ENCODE measurements at regions not wholly inside any gene's neighbourhood (a gene's known extent, or its start where the extent isn't known, plus 50 kb on each side); places are given as distances from the start of the nearest gene placed in this dataset.
A peak's percentile ranks its signal among the peaks of the same experiment; 100 is the strongest.

DNA sequence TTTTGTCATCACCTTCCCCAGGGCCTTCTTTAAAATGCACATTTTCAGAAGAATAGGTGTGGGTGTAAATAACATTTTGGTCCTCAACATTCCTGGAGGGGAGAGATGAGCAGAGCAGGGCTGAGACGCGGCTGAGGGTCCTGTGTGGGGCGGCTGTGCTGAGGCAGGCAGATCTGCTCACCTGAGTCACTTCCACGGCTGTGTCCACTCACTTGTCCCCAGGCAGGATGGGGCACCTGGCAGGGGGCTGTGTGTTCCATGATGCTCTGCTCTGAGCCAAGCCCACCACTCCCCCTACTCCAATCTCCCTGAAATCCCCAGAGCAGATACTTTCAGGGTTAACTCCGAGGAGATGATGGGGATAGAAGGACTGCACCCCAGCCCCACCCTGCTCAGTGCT lies 93.8 kb downstream of the GLRX3 start:
- ATAC-seq, result no peak

DNA sequence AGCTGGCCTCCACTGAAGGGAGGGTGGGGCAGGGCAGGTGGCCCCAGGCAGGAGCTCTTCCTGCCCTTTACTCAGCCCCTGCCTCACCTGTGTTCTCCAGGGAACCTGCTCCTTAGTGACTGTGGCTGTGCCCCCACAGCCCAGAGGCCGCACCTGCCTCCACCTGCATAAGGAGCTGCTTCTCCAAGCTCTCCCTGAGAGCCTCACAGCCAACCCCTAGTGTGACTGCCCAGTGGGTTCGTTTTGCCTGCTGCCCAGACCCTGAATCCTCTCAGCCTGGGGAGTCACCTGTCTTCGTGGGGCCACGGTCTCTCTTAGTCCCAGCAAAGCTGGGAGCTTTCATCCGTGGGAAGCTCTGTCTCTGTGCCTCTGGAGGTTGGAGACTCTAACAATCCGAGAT lies 94.4 kb downstream of the GLRX3 start:
- H3K36me3 Mint-ChIP-seq (ENCODE audit: low read depth), result peaks cover 10% of the 10 kb centered on the region
- no peak overlapping the region for H3K27ac Mint-ChIP-seq
- H3K9me3 Mint-ChIP-seq, result peaks cover 13% of the 10 kb centered on the region
- no peaks in the 10 kb centered on the region for H3K27me3 Mint-ChIP-seq
- no peak overlapping the region for H3K4me3 Mint-ChIP-seq
- DNase-seq, result no peak
- H3K4me1 Mint-ChIP-seq, result no peaks in the 10 kb centered on the region
- ATAC-seq, result no peak

More for the DNA sequence above, 93.8 kb downstream of the GLRX3 start:
- no peak for DNase-seq
- Mint-ChIP-seq H3K9me3 (peaks cover 13% of the 10 kb centered on the region), H3K27ac (no peak overlapping the region), H3K4me3 (no peak overlapping the region), H3K27me3 (peaks cover 1% of the 10 kb centered on the region), H3K36me3 (ENCODE audit: low read depth) (peaks cover 10% of the 10 kb centered on the region), H3K4me1 (no peaks in the 10 kb centered on the region)

DNA sequence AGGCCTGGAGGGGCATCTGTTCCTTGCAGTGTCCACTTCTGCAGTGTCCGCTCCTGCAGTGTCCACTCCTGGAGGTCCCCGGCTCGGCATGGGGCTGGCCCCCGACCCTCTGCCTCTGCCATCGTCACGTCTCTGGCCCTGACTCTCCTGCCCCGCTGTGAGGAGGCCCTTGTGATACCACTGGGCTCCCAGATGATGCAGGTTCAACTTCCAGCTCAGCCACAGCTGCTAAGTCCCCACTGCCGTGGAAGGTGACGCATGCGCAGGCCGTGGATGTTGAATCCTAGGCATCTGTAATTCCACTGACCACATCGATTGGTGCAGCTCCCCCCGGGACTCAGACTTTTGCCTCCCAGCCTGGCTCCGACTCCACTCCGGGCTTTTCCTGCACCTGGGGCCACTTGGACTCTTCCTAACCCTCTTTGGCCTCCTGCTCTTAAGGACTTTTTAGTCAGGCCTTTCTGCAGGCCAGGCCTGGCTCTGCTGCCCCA lies 95.1 kb downstream of the GLRX3 start:
- Mint-ChIP-seq H3K27ac (no peak overlapping the region), H3K27me3 (peaks cover 2% of the 10 kb centered on the region), H3K9me3 (peaks cover 13% of the 10 kb centered on the region), H3K36me3 (ENCODE audit: low read depth) (peaks cover 10% of the 10 kb centered on the region), H3K4me3 (no peak overlapping the region), H3K4me1 (no peaks in the 10 kb centered on the region)
- no peak for ATAC-seq
- no peak for DNase-seq

DNA sequence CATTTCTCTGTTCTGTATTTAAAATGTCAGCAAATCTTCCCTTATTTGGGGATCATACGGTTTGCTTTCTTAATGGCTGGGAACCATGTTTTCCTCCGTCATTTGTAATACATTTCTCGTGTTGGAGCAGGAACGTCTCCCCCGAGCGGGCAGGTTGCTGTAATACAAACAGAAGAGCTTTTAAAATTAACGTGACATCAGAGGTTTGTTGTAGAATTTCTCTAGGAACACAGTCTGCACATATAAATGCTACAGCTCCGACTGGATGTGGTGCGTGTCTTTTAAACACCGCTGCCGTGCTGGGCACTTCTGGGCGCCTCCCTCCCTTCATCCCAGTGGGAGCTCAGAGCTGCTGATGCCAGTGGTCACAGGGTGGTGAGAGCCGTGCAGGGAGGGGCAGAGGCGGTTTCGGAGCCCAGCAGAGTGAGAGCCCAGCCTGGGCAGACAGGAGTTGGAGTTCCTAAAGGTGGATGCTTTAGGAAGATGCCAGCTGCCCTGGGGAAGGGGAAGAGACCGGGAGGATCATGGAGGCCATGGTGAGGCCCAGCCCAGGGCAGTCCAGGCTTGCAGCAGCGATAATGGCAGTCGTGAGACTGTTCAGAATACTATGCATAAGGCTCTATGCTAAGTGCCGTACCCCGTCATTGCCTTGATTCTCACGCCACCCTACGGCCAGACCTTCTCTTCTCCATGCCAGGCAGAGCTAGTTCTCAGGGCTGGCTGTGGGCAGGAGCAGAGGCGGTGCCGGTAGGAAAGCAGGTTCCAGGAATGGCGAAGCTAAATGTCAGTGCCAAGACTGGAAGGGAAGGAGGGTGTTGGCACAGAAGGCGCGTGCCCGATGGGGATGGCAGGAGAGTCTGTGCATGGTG lies 96.2 kb downstream of the GLRX3 start:
- Mint-ChIP-seq H3K36me3 (ENCODE audit: low read depth) (peaks cover 7% of the 10 kb centered on the region), H3K27ac (no peak overlapping the region), H3K9me3 (peaks cover 10% of the 10 kb centered on the region), H3K27me3 (peaks cover 2% of the 10 kb centered on the region), H3K4me3 (no peak overlapping the region), H3K4me1 (no peaks in the 10 kb centered on the region)
- ATAC-seq (peak; percentile 21), DNase-seq (no peak)

DNA sequence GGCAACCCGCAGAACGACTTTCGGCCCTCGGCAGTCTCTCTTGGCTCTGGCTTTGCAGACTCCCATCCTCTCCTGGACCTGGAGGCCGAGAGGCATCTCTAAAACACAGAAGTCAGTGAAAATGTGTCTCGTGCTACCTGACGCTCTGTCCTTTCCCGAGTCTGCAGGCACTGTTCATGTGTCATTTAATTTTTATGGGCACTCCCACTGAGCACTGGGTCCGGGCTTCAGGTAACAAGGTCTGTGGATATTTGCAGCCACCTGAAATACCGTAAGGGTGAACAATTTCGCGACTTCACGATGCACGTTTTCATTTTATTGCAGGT lies 96.8 kb downstream of the GLRX3 start:
- H3K9me3 Mint-ChIP-seq, result peaks cover 5% of the 10 kb centered on the region

DNA sequence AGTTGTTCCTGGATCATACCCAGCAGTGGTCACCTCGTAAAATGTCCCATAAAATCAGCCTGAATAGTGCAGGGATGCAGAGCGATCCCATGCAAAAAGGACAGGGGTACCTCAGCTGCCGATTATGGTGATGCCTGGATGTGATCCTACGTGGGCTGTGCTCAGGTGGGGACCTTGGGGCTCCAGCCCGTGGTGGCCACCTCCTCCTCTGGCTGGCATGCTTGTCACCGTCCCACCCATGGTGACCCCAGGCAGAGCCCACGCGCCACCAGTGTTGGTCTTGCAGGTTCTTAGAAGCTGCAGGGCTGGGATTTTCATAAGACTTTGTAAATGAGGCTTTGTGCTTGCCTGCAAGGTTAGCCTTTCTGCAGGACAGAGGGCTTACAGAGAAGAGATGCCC lies 97.2 kb downstream of the GLRX3 start:
- Mint-ChIP-seq H3K36me3 (ENCODE audit: low read depth) (peaks cover under 1% of the 10 kb centered on the region), H3K4me1 (no peaks in the 10 kb centered on the region), H3K4me3 (no peak overlapping the region), H3K27ac (no peak overlapping the region), H3K27me3 (peaks cover 2% of the 10 kb centered on the region), H3K9me3 (peaks cover under 1% of the 10 kb centered on the region)
- no peak for ATAC-seq
- DNase-seq, result no peak

More for the DNA sequence above, 96.8 kb downstream of the GLRX3 start:
- DNase-seq (no peak), ATAC-seq (no peak)
- peaks cover 4% of the 10 kb centered on the region for H3K36me3 Mint-ChIP-seq (ENCODE audit: low read depth)
- H3K4me1 Mint-ChIP-seq, result no peaks in the 10 kb centered on the region
- H3K4me3 Mint-ChIP-seq, result no peak overlapping the region
- H3K27ac Mint-ChIP-seq, result no peak overlapping the region
- H3K27me3 Mint-ChIP-seq, result peaks cover 2% of the 10 kb centered on the region

DNA sequence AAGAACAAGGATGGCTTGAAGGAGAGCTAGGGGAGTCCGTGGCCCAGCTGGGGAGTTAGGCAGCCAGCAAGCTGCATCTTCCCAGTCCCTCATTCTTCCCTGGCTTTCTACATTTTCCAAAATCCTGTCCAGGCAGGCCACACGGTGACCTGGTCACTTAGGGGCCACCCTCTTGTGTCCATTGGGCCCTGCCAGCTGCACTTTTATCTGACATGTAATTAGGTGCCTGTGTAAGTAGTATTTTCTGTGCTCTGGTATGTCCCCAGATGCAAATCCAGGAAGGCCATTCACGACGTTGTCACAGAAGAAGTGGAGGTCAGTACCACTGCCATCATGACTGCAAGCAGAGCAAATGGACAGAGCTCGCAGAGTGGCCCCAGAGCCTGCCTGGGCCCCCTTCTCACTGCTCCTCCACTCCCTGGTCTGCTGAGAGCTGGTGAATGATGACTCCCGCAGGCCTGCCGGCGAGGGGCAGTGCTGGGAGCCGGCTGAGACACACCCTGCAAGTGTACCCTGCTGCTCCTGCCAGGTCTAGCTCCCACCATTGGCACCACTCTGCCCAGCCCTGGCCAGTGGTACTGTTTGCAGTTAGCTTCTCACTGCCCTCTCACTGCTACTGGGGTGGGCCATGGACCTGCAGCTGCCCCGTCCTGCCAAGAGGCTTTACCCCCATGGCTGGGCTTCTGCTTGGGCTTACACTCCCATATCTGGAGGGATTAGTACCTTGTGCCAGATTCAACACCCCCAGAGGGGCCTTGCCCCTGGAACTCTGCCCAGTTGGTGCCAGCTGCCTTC lies 98.2 kb downstream of the GLRX3 start:
- DNase-seq (no peak), ATAC-seq (no peak)

DNA sequence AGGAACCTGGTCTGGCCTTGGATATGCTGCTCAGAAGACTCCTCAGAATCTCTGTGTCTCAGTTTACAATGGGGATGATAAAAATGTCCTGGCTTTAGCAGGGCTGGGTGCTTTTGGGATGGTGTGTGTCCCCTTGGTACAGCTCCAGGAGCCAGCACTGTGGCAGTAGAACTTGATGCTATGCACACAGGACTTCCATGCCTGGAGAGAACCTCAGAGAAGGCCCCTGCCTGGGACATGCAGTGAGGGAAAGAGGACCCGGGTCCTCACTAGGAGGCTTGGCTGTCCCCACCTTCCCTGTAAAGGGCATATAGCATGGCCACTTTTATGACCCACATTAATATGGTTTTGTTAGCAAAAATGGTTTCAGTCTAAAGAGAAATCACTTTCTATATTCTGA lies 100.5 kb downstream of the GLRX3 start:
- no peaks in the 10 kb centered on the region for H3K4me1 Mint-ChIP-seq
- H3K4me3 Mint-ChIP-seq, result no peak overlapping the region
- H3K27me3 Mint-ChIP-seq, result peaks cover 22% of the 10 kb centered on the region
- no peak overlapping the region for H3K27ac Mint-ChIP-seq
- DNase-seq, result no peak
- peaks cover 3% of the 10 kb centered on the region for H3K36me3 Mint-ChIP-seq (ENCODE audit: low read depth)
- no peak for ATAC-seq
- H3K9me3 Mint-ChIP-seq, result peaks cover 7% of the 10 kb centered on the region

More for the DNA sequence above, 98.2 kb downstream of the GLRX3 start:
- Mint-ChIP-seq H3K4me1 (no peaks in the 10 kb centered on the region), H3K27me3 (peaks cover 8% of the 10 kb centered on the region), H3K9me3 (no peaks in the 10 kb centered on the region), H3K27ac (no peak overlapping the region), H3K36me3 (ENCODE audit: low read depth) (no peaks in the 10 kb centered on the region), H3K4me3 (no peak overlapping the region)

DNA sequence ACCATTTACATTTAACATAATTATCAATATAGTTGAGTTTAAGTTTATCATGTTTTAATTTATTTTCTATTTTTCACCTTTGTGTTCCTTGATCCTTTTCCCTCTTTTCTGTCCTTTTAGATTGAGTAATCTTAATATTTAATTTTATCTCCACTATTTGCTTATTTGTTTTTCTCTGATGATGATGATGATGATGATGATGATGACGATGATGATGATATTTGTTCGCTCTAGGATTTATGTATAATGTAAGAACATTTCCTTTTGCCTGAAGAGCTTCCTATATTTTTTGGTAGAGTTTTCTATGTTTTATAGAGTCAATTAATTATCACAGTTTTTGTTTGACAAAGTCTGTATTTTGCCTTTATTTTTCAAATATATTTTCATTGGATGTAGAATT lies 104.2 kb downstream of the GLRX3 start:
- Mint-ChIP-seq H3K4me3 (no peak overlapping the region), H3K27ac (no peak overlapping the region), H3K36me3 (ENCODE audit: low read depth) (peaks cover 3% of the 10 kb centered on the region), H3K27me3 (peaks cover 41% of the 10 kb centered on the region), H3K9me3 (peaks cover 8% of the 10 kb centered on the region), H3K4me1 (peaks cover 13% of the 10 kb centered on the region)
- ATAC-seq (no peak), DNase-seq (no peak)

DNA sequence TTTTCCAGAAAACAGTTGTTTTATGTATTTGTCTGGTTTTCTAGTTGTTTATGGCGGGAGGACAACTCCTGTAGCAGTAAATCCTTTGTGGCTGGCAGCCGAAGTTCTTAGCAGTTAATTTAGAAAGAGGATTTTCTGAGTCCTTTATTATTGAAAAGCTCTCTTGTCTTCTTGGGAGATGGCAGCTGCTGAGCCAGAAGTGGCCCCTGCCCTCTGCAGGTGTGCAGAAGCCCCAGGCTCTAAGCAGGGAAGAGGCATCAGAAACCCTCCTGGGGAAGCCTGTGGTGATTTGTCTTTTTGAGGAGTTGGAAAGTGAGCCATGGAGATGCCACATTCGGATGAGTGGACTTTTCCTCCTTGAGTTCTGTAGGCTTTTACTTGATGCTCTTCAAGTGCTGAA lies 106.3 kb downstream of the GLRX3 start:
- H3K4me3 Mint-ChIP-seq, result no peak overlapping the region
- H3K36me3 Mint-ChIP-seq (ENCODE audit: low read depth), result peaks cover 3% of the 10 kb centered on the region
- ATAC-seq (no peak), DNase-seq (no peak)
- H3K9me3 Mint-ChIP-seq, result peaks cover 8% of the 10 kb centered on the region
- peaks cover 43% of the 10 kb centered on the region for H3K27me3 Mint-ChIP-seq
- no peak overlapping the region for H3K27ac Mint-ChIP-seq
- peaks cover 13% of the 10 kb centered on the region for H3K4me1 Mint-ChIP-seq

DNA sequence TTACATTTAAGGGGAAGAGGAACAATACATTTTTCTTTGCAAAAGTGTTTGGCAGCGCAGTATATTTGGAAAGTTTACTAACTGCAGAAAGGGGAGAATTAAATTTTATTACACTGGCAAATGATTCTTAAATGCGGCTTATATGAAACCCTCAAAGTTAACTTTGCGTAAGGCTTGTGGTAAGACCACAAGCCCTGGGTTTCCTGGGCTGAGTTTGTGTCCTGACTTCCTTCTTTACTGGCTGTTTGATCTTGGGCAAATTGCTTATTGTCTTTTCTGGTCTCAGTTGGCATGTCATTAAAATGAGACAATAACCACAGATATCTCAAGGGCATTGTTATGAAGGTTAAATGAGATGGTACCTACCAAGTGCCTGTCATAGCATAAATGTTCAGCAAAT lies 106.8 kb downstream of the GLRX3 start:
- peaks cover 8% of the 10 kb centered on the region for H3K9me3 Mint-ChIP-seq
- H3K27ac Mint-ChIP-seq, result no peak overlapping the region
- ATAC-seq, result no peak
- peaks cover 13% of the 10 kb centered on the region for H3K4me1 Mint-ChIP-seq
- peaks cover 43% of the 10 kb centered on the region for H3K27me3 Mint-ChIP-seq
- no peak for DNase-seq
- H3K4me3 Mint-ChIP-seq, result no peak overlapping the region
- peaks cover 3% of the 10 kb centered on the region for H3K36me3 Mint-ChIP-seq (ENCODE audit: low read depth)

DNA sequence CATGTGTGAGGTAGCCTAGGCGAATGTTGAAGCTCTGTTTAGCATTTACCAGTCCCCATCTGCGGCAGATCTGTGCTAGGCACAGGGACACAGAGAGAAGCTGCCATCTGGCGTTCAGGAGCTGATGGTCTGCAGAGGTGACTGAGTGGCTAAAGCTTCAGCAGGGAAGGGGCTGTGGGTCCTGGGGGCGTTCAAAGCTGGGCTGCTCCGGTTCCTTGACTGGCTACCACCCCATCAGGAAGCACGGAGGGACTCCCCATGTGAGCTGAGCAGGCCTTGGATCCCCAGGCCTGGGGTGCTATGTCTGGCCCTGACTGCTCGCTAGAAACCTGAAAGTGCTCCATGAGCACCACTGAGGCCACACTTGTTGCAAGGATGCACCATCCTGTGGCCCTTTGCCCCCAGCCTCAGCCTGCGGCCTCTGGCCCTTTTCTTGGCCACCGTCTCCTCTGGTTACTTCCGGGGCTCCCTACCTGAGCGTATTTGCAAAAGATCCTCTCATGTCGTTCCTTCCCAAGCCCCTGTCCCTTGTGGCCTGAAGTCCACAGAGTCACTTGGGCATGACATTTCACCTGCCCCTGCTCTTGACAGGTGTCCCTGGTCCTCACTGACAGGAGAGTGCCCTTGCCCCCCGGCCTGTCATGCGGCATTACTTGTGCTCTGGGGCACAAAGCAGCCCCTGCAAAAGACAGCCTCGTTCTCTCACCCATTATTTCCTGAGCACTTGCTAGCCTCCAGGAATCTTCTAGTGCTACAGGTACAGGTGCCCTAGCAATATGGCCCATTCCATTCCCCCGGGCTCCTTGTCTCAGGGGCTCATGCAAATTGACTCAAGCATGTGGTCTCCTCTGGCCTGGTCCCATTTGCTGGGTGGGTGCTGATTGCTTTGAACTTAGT lies 108.1 kb downstream of the GLRX3 start:
- Mint-ChIP-seq H3K4me1 (peaks cover 13% of the 10 kb centered on the region), H3K27me3 (peaks cover 39% of the 10 kb centered on the region), H3K36me3 (ENCODE audit: low read depth) (peaks cover 3% of the 10 kb centered on the region), H3K27ac (no peak overlapping the region), H3K4me3 (no peak overlapping the region), H3K9me3 (peaks cover 8% of the 10 kb centered on the region)
- DNase-seq (no peak), ATAC-seq (no peak)

DNA sequence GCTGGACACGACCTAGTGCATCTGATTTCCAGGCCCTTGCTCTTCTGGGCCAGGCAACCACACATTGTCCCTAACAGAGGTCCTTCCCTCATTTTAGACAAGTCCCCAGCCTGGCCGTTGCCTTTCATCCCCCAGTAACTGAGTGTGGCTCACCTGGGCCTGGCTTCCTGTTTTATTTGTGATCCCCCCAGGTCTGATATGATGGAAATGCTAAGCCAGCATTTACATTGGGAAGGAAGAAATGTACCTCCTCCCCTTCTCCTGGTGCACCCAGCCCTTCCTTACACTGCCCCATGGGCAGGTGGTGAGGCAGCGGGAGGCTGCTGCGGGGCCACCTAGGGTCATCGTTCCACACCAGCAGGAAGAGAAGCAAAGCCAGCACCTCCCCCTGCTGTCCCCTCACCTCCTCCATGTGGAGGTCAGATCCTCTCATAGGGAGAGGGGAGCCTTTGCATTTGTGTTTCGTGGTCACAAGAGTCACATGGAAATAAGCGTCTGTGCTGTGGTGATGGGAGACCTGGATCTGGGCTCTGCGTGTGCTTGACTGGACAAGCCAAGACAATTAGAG lies 108.8 kb downstream of the GLRX3 start:
- Mint-ChIP-seq H3K27ac (no peak overlapping the region), H3K27me3 (peaks cover 35% of the 10 kb centered on the region), H3K4me3 (no peak overlapping the region), H3K36me3 (ENCODE audit: low read depth) (peaks cover 3% of the 10 kb centered on the region), H3K9me3 (peaks cover 8% of the 10 kb centered on the region), H3K4me1 (peaks cover 13% of the 10 kb centered on the region)
- no peak for ATAC-seq
- no peak for DNase-seq

DNA sequence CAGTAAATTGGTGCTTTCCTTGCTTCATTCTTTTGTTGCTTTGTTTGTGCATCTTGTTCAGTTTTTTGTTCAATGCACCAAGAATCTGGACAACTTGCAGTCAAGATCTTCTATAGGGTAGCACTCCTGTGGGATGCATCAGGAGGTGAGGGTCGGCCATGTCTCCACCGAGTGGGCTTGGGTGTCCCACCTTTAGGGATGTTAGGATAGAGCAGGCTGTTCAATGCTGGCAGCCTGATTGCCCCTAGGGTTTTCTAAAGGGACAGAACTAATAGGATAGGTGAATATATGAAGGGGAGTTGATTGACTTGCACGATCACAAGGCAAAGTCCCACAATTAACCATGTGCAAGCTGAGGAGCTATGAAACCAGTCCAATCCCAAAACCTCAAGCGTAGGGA lies 109.9 kb downstream of the GLRX3 start:
- H3K27ac Mint-ChIP-seq, result no peak overlapping the region
- peaks cover 5% of the 10 kb centered on the region for H3K9me3 Mint-ChIP-seq
- H3K27me3 Mint-ChIP-seq, result peaks cover 27% of the 10 kb centered on the region
- peaks cover 13% of the 10 kb centered on the region for H3K4me1 Mint-ChIP-seq
- ATAC-seq (no peak), DNase-seq (no peak)
- H3K4me3 Mint-ChIP-seq, result no peak overlapping the region
- peaks cover 1% of the 10 kb centered on the region for H3K36me3 Mint-ChIP-seq (ENCODE audit: low read depth)
